K562 (cell line): ENCODE measurements at regions not wholly inside any gene's neighbourhood (a gene's known extent, or its start where the extent isn't known, plus 50 kb on each side); places are given as distances from the start of the nearest gene placed in this dataset.
"Not testable (repeated sequence)": the region's sequence is repeated elsewhere in the genome, so short reads cannot be mapped to it uniquely, and the experiment has no call there.

Experiments used
- ATAC-seq: fragments of 200-7000 bp; cut with Tn5 transposase; 3 replicates; pipeline ENCODE4 v1.9.1; 2020; ENCODE audit warnings: moderate library complexity
- BruUV-seq: library from RNA; stranded (reverse); fragments of 400-500 nt; replicated peaks from 2 replicates; lab custom pipeline; 2021; lab: Mats Ljungman, UMichigan
- CTCF ChIA-PET: fragments of 300-600 bp; formaldehyde crosslinking; extraction: SDS; loops from one replicate; lab custom pipeline; 2021; ENCODE audit warnings: low intra/inter-chr PET ratio; lab: Yijun Ruan, JAX
- POLR2A ChIA-PET: fragments of 300-600, 350-650 bp; sonication (Branson Sonifier 250); formaldehyde crosslinking; extraction: SDS; loops from one replicate; lab custom pipeline; 2021; ENCODE audit warnings: antibody characterized with exemption, inconsistent platforms; lab: Yijun Ruan, JAX
- DNase-seq, 4 experiments: peaks; one replicate each; pipeline versions ENCODE4 v3.0.0 to v3.0.0-alpha.2; 2011 to 2018; ENCODE audit warnings: low spot score in 3 of 4, mixed read lengths in 3 of 4; ENCODE audit errors: extremely low read depth in 1 of 4
- FAIRE-seq: peaks from 2 replicates; lab custom pipeline; 2011; peaks lifted over from hg19 to GRCh38; lab: Jason Lieb, UNC
- H2AFZ ChIP-seq: 2 replicates; pipeline ENCODE4 v1.6.0; 2011; ENCODE audit warnings: low read depth, low read length, control low read depth, inconsistent platforms
- H3K27ac ChIP-seq: fragments of 200-600 bp; 3 replicates; pipeline ENCODE4 v1.8.0; 2011; ENCODE audit warnings: low read depth, mild to moderate bottlenecking, control low read depth, inconsistent platforms, low read length, moderate library complexity, mixed read lengths; ENCODE audit errors: extremely low read depth
- H3K27me3 ChIP-seq, 2 experiments: fragments of 300-600 bp in 1 of 2; 2 replicates in 1 of 2; 3 replicates in 1 of 2; pipeline versions ENCODE4 v1.6.0 to v1.8.0; 2011; ENCODE audit warnings: inconsistent platforms in 2 of 2, low read length in 2 of 2, mild to moderate bottlenecking in 1 of 2, mixed read lengths in 1 of 2, moderate library complexity in 1 of 2; ENCODE audit not compliant: control insufficient read depth in 2 of 2, insufficient read depth in 2 of 2
- H3K36me3 ChIP-seq: fragments of 300-600 bp; 3 replicates; pipeline ENCODE4 v1.8.0; 2011; ENCODE audit warnings: mild to moderate bottlenecking, low read length, inconsistent platforms; ENCODE audit not compliant: control insufficient read depth, insufficient read depth
- H3K4me1 ChIP-seq, 2 experiments: fragments of 200-600 bp in 1 of 2; replicated peaks in 1 of 2; 2 replicates in 1 of 2; 3 replicates in 1 of 2; pipeline versions ENCODE4 v1.5.1 to v1.8.0; 2011; ENCODE audit warnings: inconsistent platforms in 2 of 2, low read length in 2 of 2, mild to moderate bottlenecking in 1 of 2, mixed read lengths in 1 of 2, moderate library complexity in 1 of 2; ENCODE audit not compliant: control insufficient read depth in 2 of 2, insufficient read depth in 2 of 2
- H3K4me2 ChIP-seq: 2 replicates; pipeline ENCODE4 v1.6.1; 2011; ENCODE audit warnings: low read length, control low read depth, inconsistent platforms, mixed read lengths; ENCODE audit not compliant: insufficient read depth
- H3K4me3 ChIP-seq: fragments of 200-600 bp; sonication (generic), shearing (Covaris generic); 2 replicates; pipeline ENCODE4 v1.5.1; 2016; ENCODE audit warnings: control low read depth, inconsistent platforms
- H3K79me2 ChIP-seq: fragments of 200-600 bp; 3 replicates; pipeline ENCODE4 v1.8.0; 2011; ENCODE audit warnings: low read length, inconsistent platforms; ENCODE audit not compliant: control insufficient read depth, insufficient read depth
- H3K9ac ChIP-seq, 2 experiments: 2 replicates each; pipeline versions ENCODE4 v1.6.0 to v1.6.1; 2011; ENCODE audit warnings: low read depth in 2 of 2, low read length in 2 of 2, control low read depth in 1 of 2, inconsistent platforms in 1 of 2, mild to moderate bottlenecking in 1 of 2, mixed read lengths in 1 of 2; ENCODE audit not compliant: insufficient read depth in 1 of 2
- H3K9me1 ChIP-seq: one replicate; pipeline ENCODE4 v1.6.0; 2011; ENCODE audit warnings: inconsistent platforms, mild to moderate bottlenecking, low read length, moderate library complexity; ENCODE audit not compliant: control insufficient read depth, insufficient read depth
- H3K9me3 ChIP-seq: replicated peaks from 2 replicates; pipeline ENCODE4 v1.5.1; 2011; ENCODE audit warnings: low read depth, low read length, inconsistent platforms; ENCODE audit not compliant: control insufficient read depth, insufficient read depth
- H4K20me1 ChIP-seq: replicated peaks from 2 replicates; pipeline ENCODE4 v1.6.1; 2011; ENCODE audit warnings: low read length, inconsistent platforms, mixed read lengths; ENCODE audit not compliant: control insufficient read depth, insufficient read depth
- FOSL1 ChIP-seq: fragments of 200-800 bp; sonication (Bioruptor generic); conservative IDR thresholded peaks from 2 replicates; pipeline ENCODE4 v1.6.1; 2016; ENCODE audit warnings: missing genetic modification characterization, missing compliant biosample characterization
- RAD21 ChIP-seq, 2 experiments: fragments of 250-450 bp in 1 of 2; fragments of 450-650 bp in 1 of 2; sonication (Bioruptor Pico) in 1 of 2; formaldehyde crosslinking in 1 of 2; IDR thresholded peaks in 1 of 2; conservative IDR thresholded peaks in 1 of 2; 2 replicates each; pipeline versions ENCODE4 v1.4.0 to v1.8.0; 2020 to 2022; ENCODE audit warnings: mild to moderate bottlenecking in 2 of 2, moderate library complexity in 1 of 2
- RBM39 ChIP-seq: fragments of 200-400 bp; formaldehyde crosslinking; optimal IDR thresholded peaks from 2 replicates; pipeline ENCODE3; 2018; ENCODE audit warnings: low read depth, low read length
- ZKSCAN1 ChIP-seq: fragments of 150-350 bp; IDR thresholded peaks from 2 replicates; pipeline ENCODE4 v1.6.1; 2016; ENCODE audit warnings: low read depth, low read length
- WGBS: fragments of 100-300 bp; shearing (Covaris generic); methylation state at CpG from one replicate; pipeline ENCODE4 v1.1.6; 2016; ENCODE audit warnings: low coverage, mixed read lengths; ENCODE audit not compliant: insufficient coverage; ENCODE audit errors: missing lambda C conversion rate; 5-methylcytosine and 5-hydroxymethylcytosine counted together
- in situ Hi-C: fragments of 300-500 bp; cut with MboI; formaldehyde crosslinking; loops from 4 replicates; pipeline ENCODE4 v1.15.0; 2018; ENCODE audit warnings: inconsistent platforms, mixed read lengths
- intact Hi-C: fragments of 100-400 bp; cut with micrococcal nuclease; formaldehyde crosslinking; loops from 2 replicates; pipeline ENCODE4 v1.14.2; 2022
- TF ChIP-seq, protein P1 (sequence below): fragments of 450-650 bp; IDR thresholded peaks from 2 replicates; pipeline ENCODE4 v1.7.1; 2018; ENCODE audit warnings: mild to moderate bottlenecking, low read depth; ENCODE audit not compliant: partially characterized antibody
- TF ChIP-seq, protein P2 (sequence below), 2 experiments: fragments of 450-650 bp in 1 of 2; IDR thresholded peaks; 2 replicates each; pipeline ENCODE4 v1.6.1; 2011 to 2017; ENCODE audit warnings: low read depth in 2 of 2, antibody characterized with exemption in 1 of 2, borderline replicate concordance in 1 of 2, low read length in 1 of 2, mild to moderate bottlenecking in 1 of 2, mixed read lengths in 1 of 2; ENCODE audit not compliant: control insufficient read depth in 1 of 2

DNA sequence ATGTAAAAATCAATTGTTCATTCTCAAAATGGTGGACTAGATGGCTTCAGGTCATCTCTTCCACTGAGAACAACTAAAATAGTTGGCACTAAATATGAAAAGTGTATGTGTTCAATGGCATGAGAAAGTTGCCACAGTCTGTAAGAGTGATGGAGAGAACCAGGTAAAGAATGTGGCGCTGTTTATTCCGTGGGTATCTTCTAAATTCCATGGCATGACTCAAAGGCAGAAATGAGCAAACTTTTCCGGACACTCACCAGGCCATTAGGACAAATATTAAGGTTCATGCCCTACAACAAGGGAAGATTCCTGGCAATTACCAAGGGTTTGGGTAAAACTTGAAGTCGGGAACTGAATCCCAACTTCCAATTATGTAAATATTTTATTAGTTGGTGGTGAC is 825.4 kb upstream of the CDH6 start (continued):
- TF ChIP-seq RAD21 (CRISPR knock-in tag; conservative IDR thresholded peaks at IDR 0.05 in 1 of 2, IDR thresholded peaks at IDR 0.05 in 1 of 2) (no peak), RBM39 (no peak), FOSL1 (tag) (no peak), ZKSCAN1 (no peak)
- TF ChIP-seq, protein P1, sequence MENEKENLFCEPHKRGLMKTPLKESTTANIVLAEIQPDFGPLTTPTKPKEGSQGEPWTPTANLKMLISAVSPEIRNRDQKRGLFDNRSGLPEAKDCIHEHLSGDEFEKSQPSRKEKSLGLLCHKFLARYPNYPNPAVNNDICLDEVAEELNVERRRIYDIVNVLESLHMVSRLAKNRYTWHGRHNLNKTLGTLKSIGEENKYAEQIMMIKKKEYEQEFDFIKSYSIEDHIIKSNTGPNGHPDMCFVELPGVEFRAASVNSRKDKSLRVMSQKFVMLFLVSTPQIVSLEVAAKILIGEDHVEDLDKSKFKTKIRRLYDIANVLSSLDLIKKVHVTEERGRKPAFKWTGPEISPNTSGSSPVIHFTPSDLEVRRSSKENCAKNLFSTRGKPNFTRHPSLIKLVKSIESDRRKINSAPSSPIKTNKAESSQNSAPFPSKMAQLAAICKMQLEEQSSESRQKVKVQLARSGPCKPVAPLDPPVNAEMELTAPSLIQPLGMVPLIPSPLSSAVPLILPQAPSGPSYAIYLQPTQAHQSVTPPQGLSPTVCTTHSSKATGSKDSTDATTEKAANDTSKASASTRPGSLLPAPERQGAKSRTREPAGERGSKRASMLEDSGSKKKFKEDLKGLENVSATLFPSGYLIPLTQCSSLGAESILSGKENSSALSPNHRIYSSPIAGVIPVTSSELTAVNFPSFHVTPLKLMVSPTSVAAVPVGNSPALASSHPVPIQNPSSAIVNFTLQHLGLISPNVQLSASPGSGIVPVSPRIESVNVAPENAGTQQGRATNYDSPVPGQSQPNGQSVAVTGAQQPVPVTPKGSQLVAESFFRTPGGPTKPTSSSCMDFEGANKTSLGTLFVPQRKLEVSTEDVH: no peak
- TF ChIP-seq, protein P2, sequence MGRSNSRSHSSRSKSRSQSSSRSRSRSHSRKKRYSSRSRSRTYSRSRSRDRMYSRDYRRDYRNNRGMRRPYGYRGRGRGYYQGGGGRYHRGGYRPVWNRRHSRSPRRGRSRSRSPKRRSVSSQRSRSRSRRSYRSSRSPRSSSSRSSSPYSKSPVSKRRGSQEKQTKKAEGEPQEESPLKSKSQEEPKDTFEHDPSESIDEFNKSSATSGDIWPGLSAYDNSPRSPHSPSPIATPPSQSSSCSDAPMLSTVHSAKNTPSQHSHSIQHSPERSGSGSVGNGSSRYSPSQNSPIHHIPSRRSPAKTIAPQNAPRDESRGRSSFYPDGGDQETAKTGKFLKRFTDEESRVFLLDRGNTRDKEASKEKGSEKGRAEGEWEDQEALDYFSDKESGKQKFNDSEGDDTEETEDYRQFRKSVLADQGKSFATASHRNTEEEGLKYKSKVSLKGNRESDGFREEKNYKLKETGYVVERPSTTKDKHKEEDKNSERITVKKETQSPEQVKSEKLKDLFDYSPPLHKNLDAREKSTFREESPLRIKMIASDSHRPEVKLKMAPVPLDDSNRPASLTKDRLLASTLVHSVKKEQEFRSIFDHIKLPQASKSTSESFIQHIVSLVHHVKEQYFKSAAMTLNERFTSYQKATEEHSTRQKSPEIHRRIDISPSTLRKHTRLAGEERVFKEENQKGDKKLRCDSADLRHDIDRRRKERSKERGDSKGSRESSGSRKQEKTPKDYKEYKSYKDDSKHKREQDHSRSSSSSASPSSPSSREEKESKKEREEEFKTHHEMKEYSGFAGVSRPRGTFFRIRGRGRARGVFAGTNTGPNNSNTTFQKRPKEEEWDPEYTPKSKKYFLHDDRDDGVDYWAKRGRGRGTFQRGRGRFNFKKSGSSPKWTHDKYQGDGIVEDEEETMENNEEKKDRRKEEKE (IDR thresholded peaks at IDR 0.05; ENCODE audit: borderline replicate concordance in 1 of 2, control insufficient read depth in 1 of 2, low read depth in 2 of 2, low read length in 1 of 2): no peak

DNA sequence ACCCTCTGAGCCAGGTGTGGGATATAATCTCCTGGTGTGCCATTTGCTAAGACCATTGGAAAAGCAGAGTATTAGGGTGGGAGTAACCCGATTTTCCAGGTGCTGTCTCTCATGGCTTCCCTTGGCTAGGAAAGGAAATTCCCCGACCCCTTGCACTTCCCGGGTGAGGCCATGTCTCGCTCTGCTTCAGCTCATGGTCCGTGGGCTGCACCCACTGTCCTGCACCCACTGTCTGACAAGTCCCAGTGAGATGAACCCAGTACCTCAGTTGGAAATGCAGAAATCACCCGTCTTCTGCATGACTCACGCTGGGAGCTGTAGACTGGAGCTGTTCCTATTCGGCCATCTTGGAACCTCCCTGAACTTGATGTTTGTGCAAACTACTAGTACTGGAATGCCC is 828.5 kb upstream of the CDH6 start:
- H3K79me2 ChIP-seq, H3K9me3 ChIP-seq, H3K27me3 ChIP-seq, H2AFZ ChIP-seq, ATAC-seq, in situ Hi-C loops, H3K9ac ChIP-seq, intact Hi-C loops, H3K9me1 ChIP-seq, CTCF ChIA-PET, POLR2A ChIA-PET, DNase-seq, BruUV-seq, H3K27ac ChIP-seq, H4K20me1 ChIP-seq, H3K4me2 ChIP-seq, H3K4me3 ChIP-seq, FAIRE-seq, H3K36me3 ChIP-seq, H3K4me1 ChIP-seq: not testable (repeated sequence)
- 1% methylated on average over 7 of the region's 8 CpGs for WGBS
